Vagina (tissue), 2 donors: ENCODE measurements at regions not wholly inside any gene's neighbourhood (a gene's known extent, or its start where the extent isn't known, plus 50 kb on each side); places are given as distances from the start of the nearest gene placed in this dataset.

Experiments
- DNase-seq, 2 donors: peaks; one replicate each; pipeline ENCODE4 v3.0.0-alpha.2; 2017; ENCODE audit errors: extremely low spot score in 2 of 2
- H3K27ac ChIP-seq: fragments of 200-600 bp; sonication (generic); one replicate; pipeline ENCODE4 v1.5.1; 2019
- H3K27me3 ChIP-seq: fragments of 200-600 bp; sonication (generic); one replicate; pipeline ENCODE4 v1.5.1; 2019
- H3K36me3 ChIP-seq, 2 donors: fragments of 200-600 bp; sonication (generic); one replicate each; pipeline ENCODE4 v1.5.1; 2017 to 2019
- H3K4me1 ChIP-seq: fragments of 200-600 bp; sonication (generic); one replicate; pipeline ENCODE4 v1.5.1; 2019
- H3K4me3 ChIP-seq, 2 donors: fragments of 200-600 bp; sonication (generic); 1 replicate in 1 of 2; 2 replicates in 1 of 2; pipeline ENCODE4 v1.5.1; 2016 to 2019
- H3K9me3 ChIP-seq: fragments of 200-600 bp; sonication (generic); one replicate; pipeline ENCODE4 v1.5.1; 2019
- POLR2A ChIP-seq, 2 donors: fragments of 450-650 bp; IDR thresholded peaks; one replicate each; pipeline ENCODE4 v1.6.1; 2017; ENCODE audit warnings: antibody characterized with exemption in 2 of 2, mild to moderate bottlenecking in 2 of 2, moderate library complexity in 2 of 2
- POLR2AphosphoS5 ChIP-seq, 2 donors: sonication (generic); formaldehyde crosslinking; IDR thresholded peaks; one replicate each; pipeline ENCODE4 v1.9.0; 2017; ENCODE audit warnings: antibody characterized with exemption in 2 of 2, mild to moderate bottlenecking in 2 of 2, low read depth in 1 of 2; ENCODE audit not compliant: insufficient read depth in 1 of 2
- intact Hi-C: fragments of 100-400 bp; cut with DNase I; formaldehyde crosslinking; loops from one replicate; pipeline ENCODE4 v1.15.1; 2023
- TF ChIP-seq, protein P1 (sequence below), 3 experiments: fragments of 450-650 bp in 2 of 3; fragments of 200-600 bp in 1 of 3; sonication (generic) in 1 of 3; IDR thresholded peaks; one replicate each; pipeline ENCODE4 v1.5.1; 2017 to 2019; ENCODE audit warnings: antibody characterized with exemption in 3 of 3, mild to moderate bottlenecking in 2 of 3, moderate library complexity in 2 of 3

- intact Hi-C loops, result no loop called here
- TF ChIP-seq, protein P1, sequence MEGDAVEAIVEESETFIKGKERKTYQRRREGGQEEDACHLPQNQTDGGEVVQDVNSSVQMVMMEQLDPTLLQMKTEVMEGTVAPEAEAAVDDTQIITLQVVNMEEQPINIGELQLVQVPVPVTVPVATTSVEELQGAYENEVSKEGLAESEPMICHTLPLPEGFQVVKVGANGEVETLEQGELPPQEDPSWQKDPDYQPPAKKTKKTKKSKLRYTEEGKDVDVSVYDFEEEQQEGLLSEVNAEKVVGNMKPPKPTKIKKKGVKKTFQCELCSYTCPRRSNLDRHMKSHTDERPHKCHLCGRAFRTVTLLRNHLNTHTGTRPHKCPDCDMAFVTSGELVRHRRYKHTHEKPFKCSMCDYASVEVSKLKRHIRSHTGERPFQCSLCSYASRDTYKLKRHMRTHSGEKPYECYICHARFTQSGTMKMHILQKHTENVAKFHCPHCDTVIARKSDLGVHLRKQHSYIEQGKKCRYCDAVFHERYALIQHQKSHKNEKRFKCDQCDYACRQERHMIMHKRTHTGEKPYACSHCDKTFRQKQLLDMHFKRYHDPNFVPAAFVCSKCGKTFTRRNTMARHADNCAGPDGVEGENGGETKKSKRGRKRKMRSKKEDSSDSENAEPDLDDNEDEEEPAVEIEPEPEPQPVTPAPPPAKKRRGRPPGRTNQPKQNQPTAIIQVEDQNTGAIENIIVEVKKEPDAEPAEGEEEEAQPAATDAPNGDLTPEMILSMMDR (IDR thresholded peaks at IDR 0.05), result no peak
- TF ChIP-seq POLR2A (IDR thresholded peaks at IDR 0.05), result no peak
- DNase-seq, result no peak
- Histone ChIP-seq H3K36me3 (no peaks in the 10 kb centered on the region), H3K27ac (no peak overlapping the region), H3K27me3 (no peaks in the 10 kb centered on the region), H3K4me1 (no peaks in the 10 kb centered on the region), H3K4me3 (no peak overlapping the region), H3K9me3 (no peaks in the 10 kb centered on the region)
Measured at GRCh38 chr1:34278211-34278610, 101.5 kb downstream of the C1orf94 start.

DNA sequence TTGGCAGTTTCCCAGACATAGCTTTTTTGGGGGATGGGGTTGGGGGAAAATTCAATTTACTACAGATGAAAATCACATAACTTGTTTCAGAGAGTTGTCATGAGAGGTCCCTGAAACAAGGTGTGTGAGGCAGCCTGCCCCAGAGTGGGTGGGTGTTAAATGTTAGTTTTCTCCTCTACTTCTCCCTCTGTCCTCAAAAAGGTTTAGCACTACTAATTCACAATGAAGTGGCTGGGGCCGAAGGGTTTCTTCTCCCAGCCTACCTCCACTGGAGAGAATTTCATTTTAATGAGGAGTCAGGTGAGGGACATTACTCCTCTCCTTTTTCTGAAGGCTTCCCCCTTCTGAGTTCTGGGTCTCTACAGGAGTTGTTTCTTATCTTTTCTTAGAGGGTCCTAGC lies 103.3 kb downstream of the C1orf94 start:
- intact Hi-C loops, result no loop called here
- no peaks in the 10 kb centered on the region for H3K9me3 ChIP-seq
- TF ChIP-seq POLR2A (IDR thresholded peaks at IDR 0.05) (no peak), POLR2AphosphoS5 (IDR thresholded peaks at IDR 0.05; ENCODE audit: insufficient read depth in 1 of 2, low read depth in 1 of 2) (no peak)
- TF ChIP-seq, protein P1 (IDR thresholded peaks at IDR 0.05), result no peak
- no peak overlapping the region for H3K4me3 ChIP-seq
- no peaks in the 10 kb centered on the region for H3K27me3 ChIP-seq
- no peak overlapping the region for H3K27ac ChIP-seq
- H3K36me3 ChIP-seq, result no peaks in the 10 kb centered on the region
- DNase-seq, result peak in 1 of 2 donors; percentile 61
- H3K4me1 ChIP-seq, result no peaks in the 10 kb centered on the region

DNA sequence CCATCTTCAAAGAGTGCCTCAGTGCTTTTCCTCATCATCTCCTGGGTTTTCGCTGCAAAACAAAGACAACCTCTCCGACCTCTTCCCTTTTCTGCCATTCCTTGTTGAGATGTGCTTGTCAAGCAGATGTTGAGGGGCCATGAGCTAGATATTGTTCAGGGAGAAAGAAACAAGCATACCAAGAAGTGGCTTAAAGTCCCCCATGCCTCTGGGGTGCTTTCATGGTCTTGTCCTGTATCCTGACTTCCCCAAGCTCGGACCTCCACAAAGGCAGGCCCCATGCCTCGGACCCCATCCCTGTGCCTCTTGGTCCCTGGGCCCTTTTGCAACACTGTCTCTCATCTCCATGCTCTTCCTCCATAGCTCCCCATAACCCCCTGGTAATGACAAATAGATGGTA lies 103.8 kb downstream of the C1orf94 start:
- no peaks in the 10 kb centered on the region for H3K4me1 ChIP-seq
- no peaks in the 10 kb centered on the region for H3K36me3 ChIP-seq
- H3K27ac ChIP-seq, result no peak overlapping the region
- H3K4me3 ChIP-seq, result no peak overlapping the region
- H3K9me3 ChIP-seq, result no peaks in the 10 kb centered on the region
- intact Hi-C loops, result no loop called here
- TF ChIP-seq POLR2AphosphoS5 (IDR thresholded peaks at IDR 0.05; ENCODE audit: insufficient read depth in 1 of 2, low read depth in 1 of 2), result no peak
- no peak for TF ChIP-seq POLR2A (IDR thresholded peaks at IDR 0.05)
- TF ChIP-seq, protein P1 (IDR thresholded peaks at IDR 0.05), result no peak
- no peaks in the 10 kb centered on the region for H3K27me3 ChIP-seq
- DNase-seq, result peak in 1 of 2 donors; percentile 89

DNA sequence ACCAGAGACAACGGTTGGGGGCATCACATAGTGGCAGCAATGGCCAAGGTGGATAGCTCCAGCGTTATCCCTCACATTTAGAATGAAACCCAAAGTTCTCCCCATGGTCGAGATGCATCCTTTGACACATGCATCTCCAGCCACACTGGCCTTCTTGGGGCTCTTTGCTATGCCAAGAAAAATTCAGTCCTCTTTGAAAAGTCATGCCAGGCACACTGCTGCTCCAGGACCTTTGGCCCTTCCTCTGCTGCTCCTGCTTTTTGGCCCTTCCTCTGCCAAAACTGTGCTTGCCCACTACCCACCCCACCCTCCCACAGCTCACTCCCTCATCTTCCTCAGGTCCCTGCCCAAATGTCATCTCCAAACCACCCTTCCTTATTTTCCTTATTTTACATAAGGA lies 106.4 kb downstream of the C1orf94 start:
- H3K4me3 ChIP-seq, result no peak overlapping the region
- TF ChIP-seq POLR2AphosphoS5 (IDR thresholded peaks at IDR 0.05; ENCODE audit: insufficient read depth in 1 of 2, low read depth in 1 of 2) (no peak), POLR2A (IDR thresholded peaks at IDR 0.05) (no peak)
- TF ChIP-seq, protein P1 (IDR thresholded peaks at IDR 0.05), result no peak
- no peaks in the 10 kb centered on the region for H3K4me1 ChIP-seq
- H3K27ac ChIP-seq, result no peak overlapping the region
- intact Hi-C loops, result no loop called here
- no peaks in the 10 kb centered on the region for H3K9me3 ChIP-seq
- no peaks in the 10 kb centered on the region for H3K27me3 ChIP-seq
- DNase-seq, result peak in 1 of 2 donors; percentile 67
- H3K36me3 ChIP-seq, result no peaks in the 10 kb centered on the region

- no peak overlapping the region for H3K4me3 ChIP-seq
- no peaks in the 10 kb centered on the region for H3K9me3 ChIP-seq
- no peaks in the 10 kb centered on the region for H3K27me3 ChIP-seq
- no peak overlapping the region for H3K27ac ChIP-seq
- H3K36me3 ChIP-seq, result no peaks in the 10 kb centered on the region
- no peak for TF ChIP-seq POLR2AphosphoS5 (IDR thresholded peaks at IDR 0.05; ENCODE audit: insufficient read depth in 1 of 2, low read depth in 1 of 2)
- TF ChIP-seq, protein P1 (IDR thresholded peaks at IDR 0.05), result no peak
- TF ChIP-seq POLR2A (IDR thresholded peaks at IDR 0.05), result no peak
- intact Hi-C loops, result no loop called here
- peak in 1 of 2 donors; percentile 34 for DNase-seq
- no peaks in the 10 kb centered on the region for H3K4me1 ChIP-seq
Measured at GRCh38 chr1:34286511-34286910, 109.8 kb downstream of the C1orf94 start.
